B cell (primary cell): ENCODE measurements at regions not wholly inside any gene's neighbourhood (a gene's known extent, or its start where the extent isn't known, plus 50 kb on each side); places are given as distances from the start of the nearest gene placed in this dataset.

Experiments used
- CTCF ChIP-seq: fragments of 200-600 bp; IDR thresholded peaks from one replicate; pipeline ENCODE4 v1.8.0; 2022; ENCODE audit warnings: antibody characterized with exemption, mild to moderate bottlenecking
- EZH2 ChIP-seq: IDR thresholded peaks from 2 replicates; pipeline ENCODE4 v1.6.1; 2012; ENCODE audit warnings: borderline replicate concordance, low read depth, mild to moderate bottlenecking, moderate library complexity, low read length; ENCODE audit not compliant: insufficient read depth, poor library complexity, severe bottlenecking

- TF ChIP-seq CTCF (peak; percentile 92), EZH2 (no peak)
Measured at GRCh38 chr22:22156716-22157347, 87.8 kb upstream of the VPREB1 start.
